HepG2 (cell line): ENCODE measurements at regions not wholly inside any gene's neighbourhood (a gene's known extent, or its start where the extent isn't known, plus 50 kb on each side); places are given as distances from the start of the nearest gene placed in this dataset.

ENCODE experiments used
- ATAC-seq: fragments of 200-7000 bp; cut with Tn5 transposase; 3 replicates; pipeline ENCODE4 v1.9.1; 2020; ENCODE audit warnings: mild to moderate bottlenecking, moderate library complexity
- BruUV-seq: library from RNA; stranded (reverse); fragments of 400-500 nt; replicated peaks from 2 replicates; lab custom pipeline; 2021; lab: Mats Ljungman, UMichigan
- CTCF ChIA-PET: fragments of 300-600 bp; formaldehyde crosslinking; extraction: SDS; loops from one replicate; lab custom pipeline; 2021; ENCODE audit warnings: low total read pairs, inconsistent platforms, low intra/inter-chr PET ratio; lab: Yijun Ruan, JAX
- POLR2A ChIA-PET: fragments of 350-600 bp; sonication (Branson Sonifier 250); formaldehyde crosslinking; loops from one replicate; lab custom pipeline; 2020; ENCODE audit warnings: antibody characterized with exemption, inconsistent platforms; lab: Yijun Ruan, JAX
- DNase-seq: peaks from one replicate; pipeline ENCODE4 v3.0.0-alpha.2; 2015; ENCODE audit warnings: low spot score
- FAIRE-seq: peaks from 3 replicates; lab custom pipeline; 2011; peaks lifted over from hg19 to GRCh38; lab: Jason Lieb, UNC
- H2AFZ ChIP-seq: one replicate; pipeline ENCODE4 v1.6.1; 2011; ENCODE audit warnings: low read length, inconsistent platforms
- H3K27ac ChIP-seq: fragments of 300-600 bp; 3 replicates; pipeline ENCODE4 v1.8.0; 2011; ENCODE audit warnings: mixed run types, mild to moderate bottlenecking, mixed read lengths, low read length, inconsistent platforms; ENCODE audit not compliant: insufficient read depth; ENCODE audit errors: extremely low read length
- H3K27me3 ChIP-seq, 2 experiments: fragments of 200-600 bp in 1 of 2; 2 replicates in 1 of 2; 3 replicates in 1 of 2; pipeline versions ENCODE4 v1.6.0 to v1.8.0; 2011; ENCODE audit warnings: low read length in 2 of 2, mild to moderate bottlenecking in 2 of 2, moderate library complexity in 2 of 2, inconsistent platforms in 1 of 2; ENCODE audit not compliant: insufficient read depth in 2 of 2, control insufficient read depth in 1 of 2
- H3K36me3 ChIP-seq, 2 experiments: fragments of 200-600 bp in 1 of 2; replicated peaks in 1 of 2; 2 replicates in 1 of 2; 3 replicates in 1 of 2; pipeline versions ENCODE4 v1.5.1 to v1.8.0; 2011; ENCODE audit warnings: low read length in 2 of 2, inconsistent platforms in 1 of 2; ENCODE audit not compliant: insufficient read depth in 2 of 2, control insufficient read depth in 1 of 2
- H3K4me1 ChIP-seq: 2 replicates; pipeline ENCODE4 v1.5.1; 2012; ENCODE audit warnings: low read length, inconsistent platforms; ENCODE audit not compliant: insufficient read depth
- H3K4me2 ChIP-seq: 2 replicates; pipeline ENCODE4 v1.6.0; 2011; ENCODE audit warnings: low read depth, low read length, inconsistent platforms
- H3K4me3 ChIP-seq, 3 experiments: fragments of 200-600 bp in 1 of 3; sonication (generic), shearing (Covaris generic) in 1 of 3; replicated peaks in 1 of 3; 2 replicates each; pipeline ENCODE4 v1.5.1; 2011 to 2016; ENCODE audit warnings: low read length in 3 of 3, inconsistent platforms in 2 of 3, low read depth in 2 of 3, mild to moderate bottlenecking in 2 of 3, control low read depth in 1 of 3, mixed read lengths in 1 of 3; ENCODE audit not compliant: insufficient read depth in 1 of 3
- H3K79me2 ChIP-seq: one replicate; pipeline ENCODE4 v1.6.1; 2011; ENCODE audit warnings: low read length, inconsistent platforms; ENCODE audit not compliant: insufficient read depth
- H3K9ac ChIP-seq: 2 replicates; pipeline ENCODE4 v1.6.0; 2011; ENCODE audit warnings: mild to moderate bottlenecking, low read depth, low read length, inconsistent platforms; ENCODE audit not compliant: insufficient read depth
- H3K9me3 ChIP-seq: 2 replicates; pipeline ENCODE4 v1.5.1; 2012; ENCODE audit warnings: mild to moderate bottlenecking, low read length
- H4K20me1 ChIP-seq: 2 replicates; pipeline ENCODE4 v1.6.0; 2011; ENCODE audit warnings: inconsistent platforms, mild to moderate bottlenecking, low read length, moderate library complexity; ENCODE audit not compliant: insufficient read depth
- CBX5 ChIP-seq: sonication (generic); formaldehyde crosslinking; IDR thresholded peaks from 2 replicates; pipeline ENCODE4 v1.4.0; 2020; ENCODE audit warnings: missing genetic modification reagents, borderline replicate concordance
- GTF3A ChIP-seq: sonication (generic); formaldehyde crosslinking; conservative IDR thresholded peaks from 2 replicates; pipeline ENCODE4 v1.4.0; 2020; ENCODE audit warnings: mild to moderate bottlenecking, missing genetic modification reagents
- RBM39 ChIP-seq: fragments of 200-400 bp; formaldehyde crosslinking; IDR thresholded peaks from one replicate; pipeline ENCODE4 v1.6.1; 2018; ENCODE audit warnings: antibody characterized with exemption, mild to moderate bottlenecking, low read depth, low read length; ENCODE audit not compliant: poor library complexity, severe bottlenecking
- TP53 ChIP-seq: sonication (generic); formaldehyde crosslinking; conservative IDR thresholded peaks from 2 replicates; pipeline ENCODE4 v1.4.0; 2020; ENCODE audit warnings: missing genetic modification reagents
- YY1 ChIP-seq: IDR thresholded peaks from 2 replicates; pipeline ENCODE4 v1.6.1; 2011; ENCODE audit warnings: low read length, low read depth, moderate library complexity, mild to moderate bottlenecking; ENCODE audit not compliant: insufficient read depth, insufficient replicate concordance
- ZFX ChIP-seq: sonication (generic); formaldehyde crosslinking; IDR thresholded peaks from 2 replicates; pipeline ENCODE4 v1.4.0; 2020; ENCODE audit warnings: mild to moderate bottlenecking, low read depth, missing genetic modification reagents, moderate library complexity
- ZNF235 ChIP-seq: sonication (generic); formaldehyde crosslinking; IDR thresholded peaks from 2 replicates; pipeline ENCODE4 v1.8.1; 2023; ENCODE audit warnings: mild to moderate bottlenecking, missing genetic modification reagents, borderline replicate concordance
- ZNF430 ChIP-seq: sonication (generic); formaldehyde crosslinking; IDR thresholded peaks from 2 replicates; pipeline ENCODE4 v1.9.0; 2021; ENCODE audit warnings: mild to moderate bottlenecking, missing genetic modification reagents
- ZNF615 ChIP-seq: sonication (generic); formaldehyde crosslinking; IDR thresholded peaks from 2 replicates; pipeline ENCODE4 v1.5.0; 2020; ENCODE audit warnings: mild to moderate bottlenecking, missing genetic modification reagents, borderline replicate concordance
- ZNF788 ChIP-seq: sonication (generic); formaldehyde crosslinking; IDR thresholded peaks from 2 replicates; pipeline ENCODE4 v1.5.0; 2020; ENCODE audit warnings: mild to moderate bottlenecking, missing genetic modification reagents, borderline replicate concordance
- ZNF790 ChIP-seq: sonication (generic); formaldehyde crosslinking; IDR thresholded peaks from 2 replicates; pipeline ENCODE4 v1.8.0; 2022; ENCODE audit warnings: missing genetic modification reagents, mild to moderate bottlenecking, borderline replicate concordance
- WGBS: methylation state at CpG from one replicate; pipeline ENCODE4 v1.1.6; 2017; ENCODE audit warnings: low lambda C conversion rate; 5-methylcytosine and 5-hydroxymethylcytosine counted together
- in situ Hi-C: cut with HindIII; loops from 2 replicates; pipeline ENCODE4 v1.10.0; 2017; ENCODE audit warnings: low pct_unique_long_range_greater_than_20kb; ENCODE audit not compliant: extremely low pct_ligation_motif_present
- intact Hi-C: fragments of 100-400 bp; cut with micrococcal nuclease; formaldehyde crosslinking; loops from one replicate; pipeline ENCODE4 v1.10.0; 2022; ENCODE audit not compliant: unreplicated experiment
- TF ChIP-seq, protein P1 (sequence below): sonication (generic); formaldehyde crosslinking; IDR thresholded peaks from 2 replicates; pipeline ENCODE4 v1.4.0; 2020; ENCODE audit warnings: missing genetic modification reagents

DNA sequence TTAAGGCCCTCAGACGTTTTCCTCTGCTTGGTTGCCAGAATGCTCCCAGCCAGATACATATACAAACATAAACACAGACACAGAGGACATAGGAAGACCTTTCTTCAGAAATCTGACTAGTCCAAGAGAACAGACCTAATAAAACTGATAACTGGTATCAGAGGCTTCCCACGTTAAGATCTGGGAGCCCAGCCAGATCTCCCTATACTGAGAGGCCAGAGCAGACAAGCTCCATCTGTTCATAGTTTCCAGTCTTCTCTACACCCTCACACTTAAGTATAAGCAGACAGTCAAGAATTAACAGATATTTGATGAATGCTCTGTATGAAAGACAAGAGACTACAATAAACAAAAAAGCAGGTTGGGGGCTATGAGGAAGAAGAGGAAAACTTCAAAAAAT is 240.5 kb upstream of the CHAC2 start (continued):
- TF ChIP-seq ZNF235 (CRISPR knock-in tag) (no peak), ZNF430 (no peak), TP53 (no peak), ZNF790 (CRISPR knock-in tag) (no peak), YY1 (no peak), ZNF615 (CRISPR knock-in tag) (no peak), GTF3A (CRISPR knock-in tag) (no peak)

DNA sequence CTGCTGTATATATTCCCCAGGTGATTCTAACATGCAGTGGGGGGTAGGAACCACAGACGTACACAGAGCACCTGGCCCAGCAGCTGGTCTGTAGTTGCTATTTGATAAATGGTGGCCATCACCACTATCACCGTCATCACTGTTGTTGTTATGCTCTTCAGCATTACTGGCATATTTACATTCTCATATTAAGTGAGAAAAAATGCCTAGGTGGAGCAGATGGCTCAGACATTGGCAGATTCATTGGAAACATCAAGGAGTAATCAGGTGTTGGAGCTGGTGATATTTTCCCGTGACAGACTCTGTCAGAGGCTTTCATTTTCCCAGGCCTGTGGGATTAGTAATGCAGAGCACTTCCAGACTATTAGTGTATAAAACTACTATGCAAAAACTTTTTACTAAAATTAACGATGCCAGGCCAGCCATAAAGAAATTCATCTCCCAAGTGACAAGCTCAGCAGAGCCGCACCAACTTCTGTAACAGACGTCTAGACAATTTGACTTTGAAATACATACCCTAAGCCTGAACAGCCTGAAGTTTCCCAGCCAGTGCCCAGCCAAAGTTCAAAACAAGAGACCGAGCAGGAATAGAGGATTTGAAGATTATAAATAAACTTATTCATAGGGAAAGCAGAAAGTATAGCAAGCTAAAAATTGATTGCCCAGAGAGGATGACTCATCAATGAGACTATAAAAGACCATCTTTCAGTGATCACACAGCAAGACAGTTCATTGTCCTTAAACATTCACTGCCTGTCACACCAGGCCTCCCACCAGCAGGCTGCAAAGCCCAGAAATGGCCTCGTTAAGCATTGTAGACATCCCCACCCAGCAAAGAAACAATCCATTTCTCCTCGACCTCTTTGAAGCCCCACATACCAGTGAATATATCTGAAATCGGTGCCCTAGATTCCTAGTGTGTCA is 247.4 kb upstream of the CHAC2 start:
- intact Hi-C loops, result no loop called here

More for the DNA sequence above, 247.4 kb upstream of the CHAC2 start:
- 13% methylated on average over 10 of the region's 10 CpGs for WGBS
- ATAC-seq, result peak; percentile 63
- no peak overlapping the region for H3K4me2 ChIP-seq
- H3K9ac ChIP-seq, result no peak overlapping the region
- H3K79me2 ChIP-seq, result no peaks in the 10 kb centered on the region
- no peaks in the 10 kb centered on the region for H3K36me3 ChIP-seq
- TF ChIP-seq CBX5 (CRISPR knock-in tag) (no peak), ZNF788 (CRISPR knock-in tag) (no peak), ZFX (CRISPR knock-in tag) (no peak), RBM39 (no peak)
- TF ChIP-seq, protein P1, sequence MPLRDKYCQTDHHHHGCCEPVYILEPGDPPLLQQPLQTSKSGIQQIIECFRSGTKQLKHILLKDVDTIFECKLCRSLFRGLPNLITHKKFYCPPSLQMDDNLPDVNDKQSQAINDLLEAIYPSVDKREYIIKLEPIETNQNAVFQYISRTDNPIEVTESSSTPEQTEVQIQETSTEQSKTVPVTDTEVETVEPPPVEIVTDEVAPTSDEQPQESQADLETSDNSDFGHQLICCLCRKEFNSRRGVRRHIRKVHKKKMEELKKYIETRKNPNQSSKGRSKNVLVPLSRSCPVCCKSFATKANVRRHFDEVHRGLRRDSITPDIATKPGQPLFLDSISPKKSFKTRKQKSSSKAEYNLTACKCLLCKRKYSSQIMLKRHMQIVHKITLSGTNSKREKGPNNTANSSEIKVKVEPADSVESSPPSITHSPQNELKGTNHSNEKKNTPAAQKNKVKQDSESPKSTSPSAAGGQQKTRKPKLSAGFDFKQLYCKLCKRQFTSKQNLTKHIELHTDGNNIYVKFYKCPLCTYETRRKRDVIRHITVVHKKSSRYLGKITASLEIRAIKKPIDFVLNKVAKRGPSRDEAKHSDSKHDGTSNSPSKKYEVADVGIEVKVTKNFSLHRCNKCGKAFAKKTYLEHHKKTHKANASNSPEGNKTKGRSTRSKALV (CRISPR knock-in tag), result no peak
- TF ChIP-seq, all 625 proteins: peak for 0
- POLR2A ChIA-PET, result no interaction called here
- in situ Hi-C loops, result no loop called here
- DNase-seq, result no peak
- CTCF ChIA-PET, result no interaction called here
- no peak overlapping the region for H3K27ac ChIP-seq
- BruUV-seq, result no TSS peak
- H4K20me1 ChIP-seq, result no peaks in the 10 kb centered on the region
- peaks cover 3 to 17% of the 10 kb centered on the region in 2 experiments; a peak in 4 of 5 replicates for H3K27me3 ChIP-seq
- H3K9me3 ChIP-seq, result no peaks in the 10 kb centered on the region
- H2AFZ ChIP-seq, result no peak overlapping the region
- no peaks in the 10 kb centered on the region for H3K4me1 ChIP-seq
- no peak overlapping the region for H3K4me3 ChIP-seq
- FAIRE-seq, result no peak
